Neural crest cell (in vitro differentiated cells): ENCODE measurements at regions not wholly inside any gene's neighbourhood (a gene's known extent, or its start where the extent isn't known, plus 50 kb on each side); places are given as distances from the start of the nearest gene placed in this dataset.

Source experiments
- DNase-seq: peaks from one replicate; pipeline ENCODE4 v3.0.0; 2021; ENCODE audit warnings: low read depth, mixed read lengths, low spot score
- H3K27ac Mint-ChIP-seq: one replicate; pipeline ENCODE4 v1.8.0; 2021; ENCODE audit warnings: mild to moderate bottlenecking, mixed read lengths; ENCODE audit not compliant: unreplicated experiment
- H3K27me3 Mint-ChIP-seq: 2 replicates; pipeline ENCODE4 v1.8.0; 2021; ENCODE audit warnings: low read depth, mild to moderate bottlenecking, mixed read lengths
- H3K36me3 Mint-ChIP-seq: 2 replicates; pipeline ENCODE4 v1.8.0; 2021; ENCODE audit warnings: low read depth, mild to moderate bottlenecking, mixed read lengths
- H3K4me1 Mint-ChIP-seq: 2 replicates; pipeline ENCODE4 v1.8.0; 2021; ENCODE audit warnings: mixed read lengths
- H3K4me3 Mint-ChIP-seq: one replicate; pipeline ENCODE4 v1.8.0; 2021; ENCODE audit warnings: mild to moderate bottlenecking, mixed read lengths
- H3K9me3 Mint-ChIP-seq: 2 replicates; pipeline ENCODE4 v1.8.0; 2021; ENCODE audit warnings: mixed read lengths
- TF ChIP-seq, protein P1 (sequence below): fragments of 200-600 bp; sonication (generic); conservative IDR thresholded peaks from 2 replicates; pipeline ENCODE4 v1.5.0; 2021; ENCODE audit warnings: antibody characterized with exemption, mild to moderate bottlenecking

DNA sequence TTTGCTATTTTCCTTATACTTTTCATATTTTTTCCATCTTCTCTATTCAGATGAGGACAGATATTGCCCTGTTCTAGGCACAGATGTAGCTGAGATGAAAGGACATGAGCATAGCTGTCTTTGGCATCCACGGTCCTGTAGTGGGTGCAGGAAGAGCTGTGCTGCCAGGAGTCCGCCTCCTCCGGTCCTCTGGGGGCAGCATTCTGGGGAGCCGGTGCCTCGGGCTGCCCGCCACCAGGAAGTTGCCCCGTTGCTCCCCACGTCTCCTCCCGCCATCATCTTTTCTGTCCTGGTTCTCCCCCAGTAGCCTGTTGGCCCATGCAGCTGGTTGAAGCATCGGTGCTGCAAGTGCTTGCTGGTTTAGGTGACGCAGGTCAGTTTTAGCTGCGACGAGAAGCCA lies 170.0 kb upstream of the IRX4 start:
- TF ChIP-seq, protein P1, sequence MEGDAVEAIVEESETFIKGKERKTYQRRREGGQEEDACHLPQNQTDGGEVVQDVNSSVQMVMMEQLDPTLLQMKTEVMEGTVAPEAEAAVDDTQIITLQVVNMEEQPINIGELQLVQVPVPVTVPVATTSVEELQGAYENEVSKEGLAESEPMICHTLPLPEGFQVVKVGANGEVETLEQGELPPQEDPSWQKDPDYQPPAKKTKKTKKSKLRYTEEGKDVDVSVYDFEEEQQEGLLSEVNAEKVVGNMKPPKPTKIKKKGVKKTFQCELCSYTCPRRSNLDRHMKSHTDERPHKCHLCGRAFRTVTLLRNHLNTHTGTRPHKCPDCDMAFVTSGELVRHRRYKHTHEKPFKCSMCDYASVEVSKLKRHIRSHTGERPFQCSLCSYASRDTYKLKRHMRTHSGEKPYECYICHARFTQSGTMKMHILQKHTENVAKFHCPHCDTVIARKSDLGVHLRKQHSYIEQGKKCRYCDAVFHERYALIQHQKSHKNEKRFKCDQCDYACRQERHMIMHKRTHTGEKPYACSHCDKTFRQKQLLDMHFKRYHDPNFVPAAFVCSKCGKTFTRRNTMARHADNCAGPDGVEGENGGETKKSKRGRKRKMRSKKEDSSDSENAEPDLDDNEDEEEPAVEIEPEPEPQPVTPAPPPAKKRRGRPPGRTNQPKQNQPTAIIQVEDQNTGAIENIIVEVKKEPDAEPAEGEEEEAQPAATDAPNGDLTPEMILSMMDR, result no peak
- Mint-ChIP-seq H3K27ac (no peak overlapping the region), H3K27me3 (no peaks in the 10 kb centered on the region), H3K9me3 (peaks cover 3% of the 10 kb centered on the region), H3K36me3 (no peaks in the 10 kb centered on the region), H3K4me3 (no peak overlapping the region), H3K4me1 (no peaks in the 10 kb centered on the region)
- no peak for DNase-seq

DNA sequence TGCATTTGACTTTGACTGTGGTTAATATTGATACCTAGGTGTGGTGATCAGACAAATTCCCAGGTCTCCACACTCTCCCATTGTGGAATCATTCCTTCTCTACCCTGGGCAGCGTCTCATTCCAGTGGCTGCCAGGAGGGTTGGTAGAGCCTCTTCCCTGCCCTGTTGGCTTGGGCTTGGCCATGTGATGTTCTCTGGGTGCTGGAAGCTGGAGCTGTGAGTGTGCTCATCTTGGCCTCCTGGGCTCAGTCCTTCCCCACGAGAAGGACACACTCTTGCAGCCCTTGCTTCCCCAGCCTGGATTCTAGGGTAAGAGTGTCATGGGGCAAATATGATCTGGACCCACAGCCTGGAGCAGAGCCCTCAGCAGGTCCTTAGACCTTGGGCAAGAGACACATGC lies 167.2 kb upstream of the IRX4 start:
- no peaks in the 10 kb centered on the region for H3K4me1 Mint-ChIP-seq
- peaks cover 7% of the 10 kb centered on the region for H3K9me3 Mint-ChIP-seq

DNA sequence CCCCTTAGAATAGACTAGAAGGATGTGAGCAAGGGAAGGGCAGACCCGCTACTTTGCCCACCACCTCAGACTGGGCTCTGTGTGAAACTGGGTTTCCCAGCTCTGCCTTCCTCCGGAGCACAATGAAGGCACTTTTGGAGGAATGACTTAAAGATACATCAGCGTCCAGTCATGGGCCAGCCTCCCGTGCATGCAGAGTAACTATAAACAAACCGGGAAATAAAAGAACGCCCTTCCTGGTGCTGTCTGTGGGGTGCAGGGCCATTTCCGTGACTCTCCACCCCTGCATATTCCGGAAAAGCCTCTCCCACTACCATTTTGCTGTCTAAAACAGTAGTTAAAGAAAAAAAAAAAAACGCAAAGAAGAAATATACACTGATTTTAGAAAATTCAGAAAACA lies 165.9 kb upstream of the IRX4 start:
- peaks cover 4% of the 10 kb centered on the region for H3K9me3 Mint-ChIP-seq

More for the DNA sequence above, 167.2 kb upstream of the IRX4 start:
- TF ChIP-seq, protein P1, result no peak
- Mint-ChIP-seq H3K27me3 (peaks cover 2% of the 10 kb centered on the region), H3K4me3 (no peak overlapping the region), H3K27ac (no peak overlapping the region), H3K36me3 (no peaks in the 10 kb centered on the region)
- no peak for DNase-seq

DNA sequence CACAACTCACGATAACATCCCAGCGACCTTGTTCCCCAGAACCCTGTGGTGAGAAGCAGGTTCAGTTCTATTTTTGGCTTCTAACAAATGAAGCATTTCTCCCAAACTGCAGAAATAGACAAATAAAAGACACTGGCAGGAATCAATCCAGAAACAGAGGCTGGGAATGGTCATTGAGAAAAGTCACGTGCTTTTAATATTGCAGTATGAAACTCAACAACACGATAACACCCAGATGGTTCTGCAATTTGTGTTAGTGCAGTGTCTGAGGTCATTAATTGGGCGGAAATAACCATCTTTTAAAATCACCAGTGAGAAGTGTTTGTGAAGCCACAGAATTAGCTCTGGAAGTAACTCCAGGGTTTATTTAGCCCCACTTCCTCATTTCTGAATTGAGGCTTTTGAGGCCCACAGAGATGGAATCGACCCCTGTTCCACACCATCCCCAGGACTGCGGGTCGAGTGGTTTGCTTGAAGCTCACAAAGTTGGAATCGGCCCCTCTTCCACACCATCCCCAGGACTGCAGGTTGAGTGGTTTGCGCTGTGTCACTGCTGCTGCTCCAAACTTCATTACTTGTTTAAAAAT lies 164.7 kb upstream of the IRX4 start:
- peaks cover 4% of the 10 kb centered on the region for H3K9me3 Mint-ChIP-seq
- no peak overlapping the region for H3K4me3 Mint-ChIP-seq
- no peaks in the 10 kb centered on the region for H3K4me1 Mint-ChIP-seq
- H3K27me3 Mint-ChIP-seq, result peaks cover 4% of the 10 kb centered on the region
- H3K27ac Mint-ChIP-seq, result no peak overlapping the region
- TF ChIP-seq, protein P1, result no peak
- no peaks in the 10 kb centered on the region for H3K36me3 Mint-ChIP-seq
- DNase-seq, result no peak

More for the DNA sequence above, 165.9 kb upstream of the IRX4 start:
- peaks cover 2% of the 10 kb centered on the region for H3K27me3 Mint-ChIP-seq
- no peaks in the 10 kb centered on the region for H3K4me1 Mint-ChIP-seq
- no peak overlapping the region for H3K4me3 Mint-ChIP-seq
- H3K36me3 Mint-ChIP-seq, result no peaks in the 10 kb centered on the region
- H3K27ac Mint-ChIP-seq, result no peak overlapping the region
- no peak for DNase-seq
- TF ChIP-seq, protein P1, result no peak

DNA sequence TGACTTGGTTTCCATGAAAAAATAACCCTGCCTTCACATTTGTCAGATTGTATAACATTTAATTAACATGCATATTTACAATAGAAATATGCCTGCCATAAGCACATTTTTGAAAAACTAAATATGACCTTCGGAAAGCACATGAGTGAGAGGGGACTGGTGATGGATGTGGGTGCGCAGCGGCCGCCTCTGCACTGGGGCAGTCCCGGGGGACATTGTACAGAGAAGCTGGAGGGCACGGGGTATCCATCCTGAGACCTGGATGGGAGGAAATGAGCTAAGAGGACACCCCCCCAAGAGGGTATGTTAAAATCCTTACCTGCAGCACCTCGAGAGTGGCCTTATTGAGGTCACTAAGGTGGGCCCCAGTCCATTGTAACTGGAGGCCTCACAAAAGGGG lies 161.3 kb upstream of the IRX4 start:
- no peaks in the 10 kb centered on the region for H3K36me3 Mint-ChIP-seq
- TF ChIP-seq, protein P1, result no peak
- peaks cover 4% of the 10 kb centered on the region for H3K9me3 Mint-ChIP-seq
- H3K4me3 Mint-ChIP-seq, result no peak overlapping the region
- H3K4me1 Mint-ChIP-seq, result no peaks in the 10 kb centered on the region
- H3K27me3 Mint-ChIP-seq, result peaks cover 4% of the 10 kb centered on the region
- DNase-seq, result no peak
- H3K27ac Mint-ChIP-seq, result no peak overlapping the region
